ENCODE measurements at regions not wholly inside any gene's neighbourhood (a gene's known extent, or its start where the extent isn't known, plus 50 kb on each side); places are given as distances from the start of the nearest gene placed in this dataset.

DNA sequence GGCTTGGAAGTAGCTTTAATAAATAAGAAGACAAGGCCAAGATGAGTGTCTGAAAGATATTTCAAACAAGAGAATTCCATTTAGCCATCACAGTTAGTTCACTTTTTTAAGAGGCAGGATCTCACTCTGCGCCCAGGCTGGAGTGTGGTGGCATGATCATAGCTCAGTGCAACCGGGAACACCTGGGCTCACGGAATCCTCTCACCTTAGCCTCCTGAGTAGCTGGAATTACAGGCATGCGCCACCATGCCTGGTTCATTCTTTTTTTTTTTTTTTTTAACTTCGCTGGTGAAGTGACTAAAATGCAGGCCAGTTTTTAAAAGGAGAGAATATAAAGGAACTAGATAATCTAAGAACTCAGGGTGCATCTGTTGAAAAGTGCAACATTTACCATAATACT, 200.3 kb downstream of the KCTD12 start:
- no peak overlapping the region for H3K4me3 ChIP-seq (replicated peaks; ENCODE audit: insufficient read depth, low read length)
- H3K27ac ChIP-seq (replicated peaks) = no peak overlapping the region
- no peak for DNase-seq (ENCODE audit: low read depth in 1 of 2, low spot score in 1 of 2)
- no peaks in the 10 kb centered on the region for H3K27me3 ChIP-seq (ENCODE audit: insufficient read depth, poor library complexity, severe bottlenecking)
- TF ChIP-seq SPI1 (IDR thresholded peaks at IDR 0.05; ENCODE audit: borderline replicate concordance, low read depth) = no peak
- no peak for TF ChIP-seq GABPA (IDR thresholded peaks at IDR 0.05; ENCODE audit: low read depth)
- TF ChIP-seq, protein P1, sequence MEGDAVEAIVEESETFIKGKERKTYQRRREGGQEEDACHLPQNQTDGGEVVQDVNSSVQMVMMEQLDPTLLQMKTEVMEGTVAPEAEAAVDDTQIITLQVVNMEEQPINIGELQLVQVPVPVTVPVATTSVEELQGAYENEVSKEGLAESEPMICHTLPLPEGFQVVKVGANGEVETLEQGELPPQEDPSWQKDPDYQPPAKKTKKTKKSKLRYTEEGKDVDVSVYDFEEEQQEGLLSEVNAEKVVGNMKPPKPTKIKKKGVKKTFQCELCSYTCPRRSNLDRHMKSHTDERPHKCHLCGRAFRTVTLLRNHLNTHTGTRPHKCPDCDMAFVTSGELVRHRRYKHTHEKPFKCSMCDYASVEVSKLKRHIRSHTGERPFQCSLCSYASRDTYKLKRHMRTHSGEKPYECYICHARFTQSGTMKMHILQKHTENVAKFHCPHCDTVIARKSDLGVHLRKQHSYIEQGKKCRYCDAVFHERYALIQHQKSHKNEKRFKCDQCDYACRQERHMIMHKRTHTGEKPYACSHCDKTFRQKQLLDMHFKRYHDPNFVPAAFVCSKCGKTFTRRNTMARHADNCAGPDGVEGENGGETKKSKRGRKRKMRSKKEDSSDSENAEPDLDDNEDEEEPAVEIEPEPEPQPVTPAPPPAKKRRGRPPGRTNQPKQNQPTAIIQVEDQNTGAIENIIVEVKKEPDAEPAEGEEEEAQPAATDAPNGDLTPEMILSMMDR (IDR thresholded peaks at IDR 0.05; ENCODE audit: insufficient read depth, low read length) = no peak
- TF ChIP-seq, protein P2, sequence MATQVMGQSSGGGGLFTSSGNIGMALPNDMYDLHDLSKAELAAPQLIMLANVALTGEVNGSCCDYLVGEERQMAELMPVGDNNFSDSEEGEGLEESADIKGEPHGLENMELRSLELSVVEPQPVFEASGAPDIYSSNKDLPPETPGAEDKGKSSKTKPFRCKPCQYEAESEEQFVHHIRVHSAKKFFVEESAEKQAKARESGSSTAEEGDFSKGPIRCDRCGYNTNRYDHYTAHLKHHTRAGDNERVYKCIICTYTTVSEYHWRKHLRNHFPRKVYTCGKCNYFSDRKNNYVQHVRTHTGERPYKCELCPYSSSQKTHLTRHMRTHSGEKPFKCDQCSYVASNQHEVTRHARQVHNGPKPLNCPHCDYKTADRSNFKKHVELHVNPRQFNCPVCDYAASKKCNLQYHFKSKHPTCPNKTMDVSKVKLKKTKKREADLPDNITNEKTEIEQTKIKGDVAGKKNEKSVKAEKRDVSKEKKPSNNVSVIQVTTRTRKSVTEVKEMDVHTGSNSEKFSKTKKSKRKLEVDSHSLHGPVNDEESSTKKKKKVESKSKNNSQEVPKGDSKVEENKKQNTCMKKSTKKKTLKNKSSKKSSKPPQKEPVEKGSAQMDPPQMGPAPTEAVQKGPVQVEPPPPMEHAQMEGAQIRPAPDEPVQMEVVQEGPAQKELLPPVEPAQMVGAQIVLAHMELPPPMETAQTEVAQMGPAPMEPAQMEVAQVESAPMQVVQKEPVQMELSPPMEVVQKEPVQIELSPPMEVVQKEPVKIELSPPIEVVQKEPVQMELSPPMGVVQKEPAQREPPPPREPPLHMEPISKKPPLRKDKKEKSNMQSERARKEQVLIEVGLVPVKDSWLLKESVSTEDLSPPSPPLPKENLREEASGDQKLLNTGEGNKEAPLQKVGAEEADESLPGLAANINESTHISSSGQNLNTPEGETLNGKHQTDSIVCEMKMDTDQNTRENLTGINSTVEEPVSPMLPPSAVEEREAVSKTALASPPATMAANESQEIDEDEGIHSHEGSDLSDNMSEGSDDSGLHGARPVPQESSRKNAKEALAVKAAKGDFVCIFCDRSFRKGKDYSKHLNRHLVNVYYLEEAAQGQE (IDR thresholded peaks at IDR 0.05; ENCODE audit: insufficient replicate concordance, low read depth) = no peak
- no peak for TF ChIP-seq POLR2AphosphoS5 (IDR thresholded peaks at IDR 0.05; ENCODE audit: low read depth)

- Histone ChIP-seq H3K4me3 (replicated peaks; ENCODE audit: insufficient read depth, low read length) (no peak overlapping the region), H3K27me3 (ENCODE audit: insufficient read depth, poor library complexity, severe bottlenecking) (no peaks in the 10 kb centered on the region), H3K27ac (replicated peaks) (no peak overlapping the region)
- DNase-seq (ENCODE audit: low read depth in 1 of 2, low spot score in 1 of 2) = no peak
- no peak for TF ChIP-seq SPI1 (IDR thresholded peaks at IDR 0.05; ENCODE audit: borderline replicate concordance, low read depth)
These were observed 201.9 kb downstream of the KCTD12 start for GRCh38 chr13:76684336-76684735.

- TF ChIP-seq POLR2AphosphoS5 (IDR thresholded peaks at IDR 0.05; ENCODE audit: low read depth) (no peak), SPI1 (IDR thresholded peaks at IDR 0.05; ENCODE audit: borderline replicate concordance, low read depth) (no peak)
- no peak overlapping the region for H3K4me3 ChIP-seq (replicated peaks; ENCODE audit: insufficient read depth, low read length)
- H3K27ac ChIP-seq (replicated peaks) = no peak overlapping the region
- H3K27me3 ChIP-seq (ENCODE audit: insufficient read depth, poor library complexity, severe bottlenecking) = no peaks in the 10 kb centered on the region
- no peak for DNase-seq (ENCODE audit: low read depth in 1 of 2, low spot score in 1 of 2)
These were observed 202.4 kb downstream of the KCTD12 start for GRCh38 chr13:76683854-76684253.

DNA sequence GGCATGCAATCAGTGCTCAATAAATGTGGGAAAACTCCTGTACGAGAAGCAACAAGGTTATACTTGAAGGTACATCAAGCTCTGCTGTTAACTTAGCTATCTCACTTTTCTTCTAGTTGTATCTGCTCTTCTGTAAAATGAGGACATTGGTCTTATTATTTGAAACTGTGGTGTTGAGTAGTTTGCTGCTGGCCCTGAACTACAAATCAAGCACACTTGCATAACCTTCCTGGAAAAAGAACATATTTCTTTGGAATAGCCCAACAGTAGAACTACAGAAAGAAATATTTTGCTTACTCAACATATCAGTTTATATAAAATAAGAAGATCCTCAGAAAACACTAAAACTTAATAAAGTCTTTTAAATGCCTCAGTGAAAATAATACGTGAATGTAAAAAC, 203.0 kb downstream of the KCTD12 start:
- Histone ChIP-seq H3K27ac (replicated peaks) (no peak overlapping the region), H3K27me3 (ENCODE audit: insufficient read depth, poor library complexity, severe bottlenecking) (no peaks in the 10 kb centered on the region), H3K4me3 (replicated peaks; ENCODE audit: insufficient read depth, low read length) (no peak overlapping the region)
- TF ChIP-seq SPI1 (IDR thresholded peaks at IDR 0.05; ENCODE audit: borderline replicate concordance, low read depth) = no peak
- no peak for TF ChIP-seq POLR2AphosphoS5 (IDR thresholded peaks at IDR 0.05; ENCODE audit: low read depth)
- TF ChIP-seq, protein P1 (IDR thresholded peaks at IDR 0.05; ENCODE audit: insufficient read depth, low read length) = no peak
- no peak for TF ChIP-seq GABPA (IDR thresholded peaks at IDR 0.05; ENCODE audit: low read depth)
- TF ChIP-seq, protein P2 (IDR thresholded peaks at IDR 0.05; ENCODE audit: insufficient replicate concordance, low read depth) = no peak
- no peak for DNase-seq (ENCODE audit: low read depth in 1 of 2, low spot score in 1 of 2)

GRCh38 chr13:76680112-76680511, 206.1 kb downstream of the KCTD12 start:
- no peak for DNase-seq (ENCODE audit: low read depth in 1 of 2, low spot score in 1 of 2)
- Histone ChIP-seq H3K4me3 (replicated peaks; ENCODE audit: insufficient read depth, low read length) (no peak overlapping the region), H3K27me3 (ENCODE audit: insufficient read depth, poor library complexity, severe bottlenecking) (no peaks in the 10 kb centered on the region), H3K27ac (replicated peaks) (no peak overlapping the region)
- TF ChIP-seq POLR2AphosphoS5 (IDR thresholded peaks at IDR 0.05; ENCODE audit: low read depth) (no peak), GABPA (IDR thresholded peaks at IDR 0.05; ENCODE audit: low read depth) (no peak), SPI1 (IDR thresholded peaks at IDR 0.05; ENCODE audit: borderline replicate concordance, low read depth) (no peak)
- TF ChIP-seq, protein P2 (IDR thresholded peaks at IDR 0.05; ENCODE audit: insufficient replicate concordance, low read depth) = no peak
- TF ChIP-seq, protein P1 (IDR thresholded peaks at IDR 0.05; ENCODE audit: insufficient read depth, low read length) = no peak
